Right lobe of liver (tissue), 6 donors: ENCODE measurements at regions not wholly inside any gene's neighbourhood (a gene's known extent, or its start where the extent isn't known, plus 50 kb on each side); places are given as distances from the start of the nearest gene placed in this dataset.
A peak's percentile ranks its signal among the peaks of the same experiment; 100 is the strongest.

Source experiments
- ATAC-seq, 4 donors: fragments of 200-7000 bp; cut with Tn5 transposase; one replicate each; pipeline ENCODE4 v1.9.1; 2020; ENCODE audit warnings: mild to moderate bottlenecking in 4 of 4, moderate library complexity in 4 of 4
- DNase-seq, 3 donors: peaks; one replicate each; pipeline ENCODE4 v3.0.0-alpha.2; 2020
- H3K27ac ChIP-seq, 3 donors: fragments of 200-600 bp; one replicate each; pipeline ENCODE4 v1.8.0; 2022
- H3K27me3 ChIP-seq, 2 donors: fragments of 200-600 bp; one replicate each; pipeline ENCODE4 v1.8.0; 2022
- H3K36me3 ChIP-seq, 4 donors: fragments of 200-600 bp; sonication (generic) in 1 of 4; one replicate each; pipeline versions ENCODE4 v1.5.1 to v1.8.0; 2017 to 2022; ENCODE audit warnings: control low read depth in 1 of 4
- H3K4me1 ChIP-seq, 4 donors: fragments of 200-600 bp; sonication (generic) in 1 of 4; one replicate each; pipeline versions ENCODE4 v1.5.1 to v1.8.0; 2017 to 2022; ENCODE audit warnings: control low read depth in 1 of 4
- H3K4me3 ChIP-seq, 3 donors: fragments of 200-600 bp; one replicate each; pipeline ENCODE4 v1.8.0; 2022
- H3K9me3 ChIP-seq, 4 donors: fragments of 200-600 bp; sonication (generic) in 1 of 4; one replicate each; pipeline versions ENCODE4 v1.5.1 to v1.8.0; 2017 to 2022; ENCODE audit warnings: control low read depth in 1 of 4
- CTCF ChIP-seq, 4 donors: fragments of 200-600 bp in 3 of 4; fragments of 450-650 bp in 1 of 4; IDR thresholded peaks; one replicate each; pipeline versions ENCODE4 v1.5.1 to v1.8.0; 2016 to 2022; ENCODE audit warnings: antibody characterized with exemption in 4 of 4, mild to moderate bottlenecking in 2 of 4
- POLR2A ChIP-seq: fragments of 450-650 bp; IDR thresholded peaks from one replicate; pipeline ENCODE4 v1.6.1; 2017; ENCODE audit warnings: antibody characterized with exemption, mild to moderate bottlenecking
- WGBS: methylation state at CpG from one replicate; pipeline ENCODE4 v1.1.6; 2018; ENCODE audit warnings: low coverage, low lambda C conversion rate; ENCODE audit not compliant: insufficient coverage; ENCODE audit errors: missing lambda C conversion rate; 5-methylcytosine and 5-hydroxymethylcytosine counted together
- intact Hi-C, 2 donors: fragments of 100-400 bp; cut with DNase I; formaldehyde crosslinking; loops; one replicate each; pipeline versions ENCODE4 v1.11.2 to v1.14.1; 2022
- donor health status: DM: no; HTN: yes; CAD: no.
- donor health status: DM: no; HTN: no; CAD: no.
- donor health status: DM: no; HTN: no; CAD: no.
- donor health status: DM: no; HTN: yes; CAD: no.
- donor health status: DM: no; HTN: yes; CAD: no.

DNA sequence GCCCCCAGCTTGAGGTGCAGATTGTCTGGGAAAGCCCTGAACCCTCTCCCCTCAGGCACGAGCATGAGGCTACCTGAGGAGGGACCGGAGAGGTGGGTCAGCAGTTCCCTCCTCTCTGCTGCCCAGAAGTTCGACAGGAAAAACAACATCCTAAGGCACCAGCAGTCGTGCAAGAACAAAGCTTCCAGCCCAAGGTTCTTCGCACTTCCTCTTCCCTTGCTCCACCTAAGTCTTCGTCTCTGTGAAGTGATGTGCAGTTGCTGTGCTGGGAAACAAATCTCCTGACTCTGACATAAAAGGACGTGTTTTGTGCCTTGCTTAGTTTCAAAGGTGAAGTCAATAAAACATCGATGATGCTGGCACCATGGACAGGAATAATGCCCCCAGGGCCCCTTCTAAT lies 173.3 kb downstream of the USP12 start:
- intact Hi-C loops = loop anchor here in 1 of 2 donors (10.0 kb wide), 1 partner anchor 357 kb away; no protein-coding TSS in a partner anchor
- DNase-seq (no peak), ATAC-seq (no peak)
- TF ChIP-seq POLR2A = no peak
- TF ChIP-seq CTCF (IDR thresholded peaks at IDR 0.05) = no peak
- Histone ChIP-seq H3K36me3 (no peaks in the 10 kb centered on the region), H3K27ac (no peak overlapping the region), H3K9me3 (no peaks in the 10 kb centered on the region), H3K4me3 (no peak overlapping the region), H3K4me1 (peaks cover 0 to 7% (median 3%) of the 10 kb centered on the region in 4 donors), H3K27me3 (no peaks in the 10 kb centered on the region)
- WGBS = 55% methylated on average over 6 of the region's 8 CpGs

DNA sequence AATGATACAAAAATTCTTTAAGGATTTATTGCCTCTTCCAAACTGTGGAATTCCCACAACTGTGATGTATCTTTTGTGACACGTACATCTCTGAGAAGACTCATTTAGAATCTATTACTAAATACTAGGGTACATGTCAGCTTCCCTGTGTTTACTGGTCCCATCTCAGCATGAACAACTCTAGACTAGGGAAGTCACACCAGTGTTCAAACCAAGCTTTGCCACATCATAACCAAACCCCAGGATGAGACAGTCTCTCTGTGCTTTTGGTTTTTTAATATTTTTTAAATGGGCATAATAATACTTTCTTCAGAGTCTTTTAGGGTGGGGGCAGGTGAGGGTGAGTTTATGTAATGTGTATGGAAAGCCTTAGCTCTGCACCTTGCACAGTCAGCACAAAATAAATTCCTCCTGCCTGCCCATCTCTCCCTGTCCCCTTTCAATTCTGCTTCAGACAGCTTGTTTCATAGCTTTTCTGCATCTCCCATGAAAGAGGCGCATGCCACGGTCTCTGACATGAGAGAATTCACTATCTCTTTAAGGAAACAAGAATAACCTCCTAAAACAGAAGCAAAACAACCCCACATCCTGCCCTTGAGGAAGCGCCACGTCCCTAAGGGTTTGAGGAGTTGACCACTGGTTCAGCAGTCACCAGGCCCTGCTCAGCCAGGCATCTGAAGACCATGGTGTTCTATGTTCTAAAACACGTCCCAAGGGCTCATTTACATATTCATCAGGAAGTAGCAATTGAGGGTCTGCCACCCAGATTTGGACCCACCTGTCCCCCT lies 174.5 kb downstream of the USP12 start:
- H3K27ac ChIP-seq = no peak overlapping the region
- ATAC-seq (peak in 1 of 4 donors; percentile 15), DNase-seq (no peak)

GRCh38 chr13:26995159-26995558 lies 176.5 kb downstream of the USP12 start:
- ATAC-seq (no peak), DNase-seq (no peak)
- H3K4me1 ChIP-seq = peaks cover 0 to 35% (median 14%) of the 10 kb centered on the region in 4 donors
- intact Hi-C loops = loop anchor here in 1 of 2 donors (10.0 kb wide), 1 partner anchor 360 kb away; no protein-coding TSS in a partner anchor
- H3K4me3 ChIP-seq = no peak overlapping the region
- no peaks in the 10 kb centered on the region for H3K9me3 ChIP-seq
- H3K36me3 ChIP-seq = no peaks in the 10 kb centered on the region
- H3K27me3 ChIP-seq = no peaks in the 10 kb centered on the region
- WGBS = 73% methylated on average over 3 of the region's 3 CpGs
- H3K27ac ChIP-seq = no peak overlapping the region
- TF ChIP-seq POLR2A = no peak
- no peak for TF ChIP-seq CTCF (IDR thresholded peaks at IDR 0.05)

More for the DNA sequence above, 174.5 kb downstream of the USP12 start:
- WGBS = 51% methylated on average over 6 of the region's 6 CpGs
- TF ChIP-seq POLR2A (no peak), CTCF (IDR thresholded peaks at IDR 0.05) (no peak)
- H3K36me3 ChIP-seq = no peaks in the 10 kb centered on the region
- H3K4me3 ChIP-seq = no peak overlapping the region
- no peaks in the 10 kb centered on the region for H3K27me3 ChIP-seq
- no peaks in the 10 kb centered on the region for H3K9me3 ChIP-seq
- H3K4me1 ChIP-seq = peaks cover 0 to 18% (median 9%) of the 10 kb centered on the region in 4 donors
- intact Hi-C loops = loop anchor here in 1 of 2 donors (10.0 kb wide), 1 partner anchor 358 kb away; no protein-coding TSS in a partner anchor

DNA sequence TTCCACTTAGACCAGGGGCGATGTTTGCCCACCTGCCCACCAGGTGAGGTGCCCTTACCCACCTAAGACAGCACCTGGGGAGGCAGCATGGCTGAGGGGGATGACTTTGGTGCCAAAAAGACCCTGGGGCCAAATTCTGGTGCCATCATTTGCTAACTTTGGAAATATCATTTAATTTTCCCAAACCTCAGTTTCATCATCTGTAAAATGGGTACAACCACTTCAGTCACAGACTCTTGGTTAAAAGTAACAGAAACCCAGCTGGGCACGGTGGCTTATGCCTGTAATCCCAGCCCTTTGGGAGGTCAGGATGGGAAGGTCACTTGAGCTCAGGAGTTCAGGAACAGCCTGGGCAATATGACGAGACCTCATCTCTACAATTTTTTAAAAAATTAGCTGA lies 177.8 kb downstream of the USP12 start:
- DNase-seq = peak in 1 of 3 donors; percentile 18
- intact Hi-C loops = loop anchor here in 1 of 2 donors (10.0 kb wide), 1 partner anchor 361 kb away; no protein-coding TSS in a partner anchor
- TF ChIP-seq CTCF (IDR thresholded peaks at IDR 0.05) = no peak
- TF ChIP-seq POLR2A = no peak

More for the DNA sequence above, 177.8 kb downstream of the USP12 start:
- WGBS = 92% methylated on average over 2 of the region's 3 CpGs
- Histone ChIP-seq H3K4me1 (peaks cover 0 to 49% (median 14%) of the 10 kb centered on the region in 4 donors), H3K27me3 (no peaks in the 10 kb centered on the region), H3K9me3 (no peaks in the 10 kb centered on the region), H3K36me3 (no peaks in the 10 kb centered on the region), H3K4me3 (no peak overlapping the region), H3K27ac (peak overlapping the region in 1 of 3 donors; percentile 92)
- no peak for ATAC-seq
